ENCODE measurements at regions not wholly inside any gene's neighbourhood (a gene's known extent, or its start where the extent isn't known, plus 50 kb on each side); places are given as distances from the start of the nearest gene placed in this dataset.

GRCh38 chr6:23184351-23184750, 615.0 kb downstream of the HDGFL1 start:
- no peak for DNase-seq (ENCODE audit: low spot score)
- ATAC-seq (ENCODE audit: low FRiP score) = no peak
- TF ChIP-seq CTCF (IDR thresholded peaks at IDR 0.05) = no peak

- TF ChIP-seq CTCF (IDR thresholded peaks at IDR 0.05) = no peak
- ATAC-seq (ENCODE audit: low FRiP score) = no peak
- DNase-seq (ENCODE audit: low spot score) = no peak
These were observed 626.1 kb downstream of the HDGFL1 start for GRCh38 chr6:23195487-23195886.

GRCh38 chr6:23199541-23199940, 630.2 kb downstream of the HDGFL1 start:
- ATAC-seq (ENCODE audit: low FRiP score) (no peak), DNase-seq (ENCODE audit: low spot score) (no peak)
- TF ChIP-seq CTCF (IDR thresholded peaks at IDR 0.05) = no peak

- DNase-seq (ENCODE audit: low spot score) (no peak), ATAC-seq (ENCODE audit: low FRiP score) (no peak)
- TF ChIP-seq CTCF (IDR thresholded peaks at IDR 0.05) = no peak
These were observed 631.6 kb downstream of the HDGFL1 start for GRCh38 chr6:23200946-23201345.

- no peak for TF ChIP-seq CTCF (IDR thresholded peaks at IDR 0.05)
- ATAC-seq (ENCODE audit: low FRiP score) (no peak), DNase-seq (ENCODE audit: low spot score) (no peak)
These were observed 632.8 kb downstream of the HDGFL1 start for GRCh38 chr6:23202207-23202606.

- ATAC-seq (ENCODE audit: low FRiP score) = no peak
- no peak for DNase-seq (ENCODE audit: low spot score)
- TF ChIP-seq CTCF (IDR thresholded peaks at IDR 0.05) = no peak
These were observed 643.0 kb downstream of the HDGFL1 start for GRCh38 chr6:23212398-23212797.

- no peak for DNase-seq (ENCODE audit: low spot score)
- ATAC-seq (ENCODE audit: low FRiP score) = no peak
These were observed 643.8 kb downstream of the HDGFL1 start for GRCh38 chr6:23213193-23213592.

More at GRCh38 chr6:23213193-23213592, 643.8 kb downstream of the HDGFL1 start:
- no peak for TF ChIP-seq CTCF (IDR thresholded peaks at IDR 0.05)
